ENCODE measurements at regions not wholly inside any gene's neighbourhood (a gene's known extent, or its start where the extent isn't known, plus 50 kb on each side); places are given as distances from the start of the nearest gene placed in this dataset.

DNA sequence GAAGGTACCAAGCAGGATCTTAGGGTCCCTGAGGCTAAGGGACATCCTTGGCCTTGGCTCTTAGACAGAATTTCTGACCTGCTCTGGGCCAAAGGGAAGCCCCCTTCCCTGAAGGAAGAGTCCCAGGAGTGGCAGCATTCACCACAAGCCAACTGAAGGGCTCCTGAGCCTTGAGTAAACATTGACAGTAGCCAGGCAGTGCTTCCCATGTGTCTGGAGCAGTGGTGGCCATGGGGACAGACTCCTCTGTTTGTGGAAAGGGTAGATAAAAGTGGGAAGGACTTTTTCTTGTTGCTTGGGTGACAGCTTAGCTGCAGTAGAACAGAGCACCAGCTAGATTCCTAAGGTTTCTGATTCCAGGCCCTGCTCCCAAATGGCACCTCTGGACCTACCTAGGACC is 61.4 kb upstream of the VLDLR start:
- peak overlapping the region; percentile 0; the same call in 1 of the 2 replicates for H3K27ac ChIP-seq (ENCODE audit: extremely low read depth, low read depth, low read length)
- no peak overlapping the region for H3K4me3 ChIP-seq (ENCODE audit: low read depth, low read length)
- H3K4me1 ChIP-seq (ENCODE audit: control insufficient read depth, insufficient read depth, low read length) = peaks cover 7% of the 10 kb centered on the region; the same call in 1 of the 2 replicates
- TF ChIP-seq ZBTB20 (tag by site-specific recombination; IDR thresholded peaks at IDR 0.05) (no peak), ZNF274 (IDR thresholded peaks at IDR 0.05; ENCODE audit: low read length) (no peak), ZNF274 (tag by site-specific recombination; IDR thresholded peaks at IDR 0.05; ENCODE audit: borderline replicate concordance) (no peak), ZNF280C (tag by site-specific recombination; IDR thresholded peaks at IDR 0.05) (no peak), ZNF701 (tag by site-specific recombination; IDR thresholded peaks at IDR 0.05) (no peak), ZNF239 (tag by site-specific recombination; IDR thresholded peaks at IDR 0.05) (no peak), ZNF48 (tag by site-specific recombination; IDR thresholded peaks at IDR 0.05) (no peak), SETDB1 (IDR thresholded peaks at IDR 0.05; ENCODE audit: insufficient read length, low read length) (no peak), ZNF707 (tag by site-specific recombination; IDR thresholded peaks at IDR 0.05) (no peak), ZNF169 (tag by site-specific recombination; IDR thresholded peaks at IDR 0.05) (no peak), ZNF433 (tag by site-specific recombination; IDR thresholded peaks at IDR 0.05; ENCODE audit: low read depth) (no peak), ZNF146 (tag by site-specific recombination; IDR thresholded peaks at IDR 0.05) (no peak), KLF7 (tag by site-specific recombination; IDR thresholded peaks at IDR 0.05; ENCODE audit: borderline replicate concordance) (no peak), ZNF132 (tag by site-specific recombination; IDR thresholded peaks at IDR 0.05; ENCODE audit: borderline replicate concordance) (no peak), ZNF514 (tag by site-specific recombination; IDR thresholded peaks at IDR 0.05) (no peak), ZNF214 (tag by site-specific recombination; IDR thresholded peaks at IDR 0.05; ENCODE audit: borderline replicate concordance) (no peak)
- TF ChIP-seq, protein P1, sequence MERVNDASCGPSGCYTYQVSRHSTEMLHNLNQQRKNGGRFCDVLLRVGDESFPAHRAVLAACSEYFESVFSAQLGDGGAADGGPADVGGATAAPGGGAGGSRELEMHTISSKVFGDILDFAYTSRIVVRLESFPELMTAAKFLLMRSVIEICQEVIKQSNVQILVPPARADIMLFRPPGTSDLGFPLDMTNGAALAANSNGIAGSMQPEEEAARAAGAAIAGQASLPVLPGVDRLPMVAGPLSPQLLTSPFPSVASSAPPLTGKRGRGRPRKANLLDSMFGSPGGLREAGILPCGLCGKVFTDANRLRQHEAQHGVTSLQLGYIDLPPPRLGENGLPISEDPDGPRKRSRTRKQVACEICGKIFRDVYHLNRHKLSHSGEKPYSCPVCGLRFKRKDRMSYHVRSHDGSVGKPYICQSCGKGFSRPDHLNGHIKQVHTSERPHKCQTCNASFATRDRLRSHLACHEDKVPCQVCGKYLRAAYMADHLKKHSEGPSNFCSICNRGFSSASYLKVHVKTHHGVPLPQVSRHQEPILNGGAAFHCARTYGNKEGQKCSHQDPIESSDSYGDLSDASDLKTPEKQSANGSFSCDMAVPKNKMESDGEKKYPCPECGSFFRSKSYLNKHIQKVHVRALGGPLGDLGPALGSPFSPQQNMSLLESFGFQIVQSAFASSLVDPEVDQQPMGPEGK (tag by site-specific recombination; IDR thresholded peaks at IDR 0.05) = no peak
- TF ChIP-seq, protein P2, sequence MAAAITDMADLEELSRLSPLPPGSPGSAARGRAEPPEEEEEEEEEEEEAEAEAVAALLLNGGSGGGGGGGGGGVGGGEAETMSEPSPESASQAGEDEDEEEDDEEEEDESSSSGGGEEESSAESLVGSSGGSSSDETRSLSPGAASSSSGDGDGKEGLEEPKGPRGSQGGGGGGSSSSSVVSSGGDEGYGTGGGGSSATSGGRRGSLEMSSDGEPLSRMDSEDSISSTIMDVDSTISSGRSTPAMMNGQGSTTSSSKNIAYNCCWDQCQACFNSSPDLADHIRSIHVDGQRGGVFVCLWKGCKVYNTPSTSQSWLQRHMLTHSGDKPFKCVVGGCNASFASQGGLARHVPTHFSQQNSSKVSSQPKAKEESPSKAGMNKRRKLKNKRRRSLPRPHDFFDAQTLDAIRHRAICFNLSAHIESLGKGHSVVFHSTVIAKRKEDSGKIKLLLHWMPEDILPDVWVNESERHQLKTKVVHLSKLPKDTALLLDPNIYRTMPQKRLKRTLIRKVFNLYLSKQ (tag by site-specific recombination; IDR thresholded peaks at IDR 0.05; ENCODE audit: borderline replicate concordance) = no peak
- TF ChIP-seq, protein P3, sequence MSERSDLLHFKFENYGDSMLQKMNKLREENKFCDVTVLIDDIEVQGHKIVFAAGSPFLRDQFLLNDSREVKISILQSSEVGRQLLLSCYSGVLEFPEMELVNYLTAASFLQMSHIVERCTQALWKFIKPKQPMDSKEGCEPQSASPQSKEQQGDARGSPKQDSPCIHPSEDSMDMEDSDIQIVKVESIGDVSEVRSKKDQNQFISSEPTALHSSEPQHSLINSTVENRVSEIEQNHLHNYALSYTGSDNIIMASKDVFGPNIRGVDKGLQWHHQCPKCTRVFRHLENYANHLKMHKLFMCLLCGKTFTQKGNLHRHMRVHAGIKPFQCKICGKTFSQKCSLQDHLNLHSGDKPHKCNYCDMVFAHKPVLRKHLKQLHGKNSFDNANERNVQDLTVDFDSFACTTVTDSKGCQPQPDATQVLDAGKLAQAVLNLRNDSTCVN (tag by site-specific recombination; optimal IDR thresholded peaks at IDR 0.05) = no peak
- ChIA-PET POLR2A (no interaction called here), CTCF (no interaction called here)
- no peaks in the 10 kb centered on the region for H3K36me3 ChIP-seq (ENCODE audit: control insufficient read depth in 2 of 2, insufficient read depth in 1 of 2, low read length in 2 of 2)
- no peaks in the 10 kb centered on the region for H3K9me3 ChIP-seq (ENCODE audit: control insufficient read depth, insufficient read depth, low read depth, low read length)
